ENCODE measurements at regions not wholly inside any gene's neighbourhood (a gene's known extent, or its start where the extent isn't known, plus 50 kb on each side); places are given as distances from the start of the nearest gene placed in this dataset.
A peak's percentile ranks its signal among the peaks of the same experiment; 100 is the strongest.

DNA sequence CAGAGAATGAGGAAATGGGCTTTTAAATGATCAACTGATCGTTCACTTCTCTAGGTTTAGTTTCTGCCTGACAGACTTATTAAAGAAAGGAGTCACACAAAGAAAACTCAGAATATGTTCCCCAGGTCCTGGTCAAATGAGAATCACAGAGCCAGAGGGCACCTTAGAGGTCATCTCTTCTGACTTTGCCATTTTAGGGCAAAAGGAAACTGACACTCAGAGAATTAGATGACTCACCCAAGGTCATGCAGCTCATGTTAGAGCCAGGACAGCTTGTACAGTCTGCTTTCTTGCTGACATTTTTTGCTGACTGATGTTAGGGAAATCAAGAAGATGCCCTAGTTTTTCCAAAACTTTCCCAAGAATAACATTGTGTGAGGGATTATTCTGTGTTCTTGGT, 312.7 kb upstream of the SP8 start:
- DNase-seq = no peak

GRCh38 chr7:21099955-21100354, 313.3 kb upstream of the SP8 start:
- DNase-seq = no peak

GRCh38 chr7:21101541-21101940, 314.9 kb upstream of the SP8 start:
- DNase-seq = no peak

DNA sequence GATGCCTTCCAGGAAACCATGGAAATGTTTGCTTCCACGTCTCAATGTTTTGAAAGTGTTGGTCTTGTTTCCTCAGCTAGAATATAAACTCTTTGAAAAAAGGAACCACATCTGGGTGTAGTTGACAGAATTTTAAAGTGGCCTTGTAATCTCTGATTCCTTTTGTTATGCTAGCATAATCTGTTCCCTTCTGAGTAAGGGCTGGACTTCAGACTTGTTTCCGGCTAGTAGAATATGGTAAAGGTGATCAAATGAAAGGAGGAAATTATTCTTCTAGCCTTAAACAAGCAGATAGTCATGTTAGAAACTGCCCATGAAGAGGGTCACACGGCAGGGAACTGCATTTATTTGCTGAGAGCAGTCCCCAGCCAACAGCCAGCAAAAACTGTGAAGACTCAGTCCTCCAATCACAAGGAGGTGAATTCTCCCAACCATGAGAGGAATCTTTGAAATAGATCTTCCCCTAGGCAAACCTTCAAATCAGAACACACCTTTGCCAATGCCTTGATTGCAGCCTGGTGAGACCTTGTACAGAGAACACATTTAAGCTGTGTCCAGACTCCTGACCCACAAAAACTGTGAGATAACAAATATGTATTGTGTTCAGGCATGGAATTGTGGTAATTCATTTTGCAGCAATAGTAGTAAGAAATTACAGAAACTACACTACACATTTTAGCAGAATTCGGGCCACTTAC, 316.9 kb upstream of the SP8 start:
- DNase-seq = no peak

DNA sequence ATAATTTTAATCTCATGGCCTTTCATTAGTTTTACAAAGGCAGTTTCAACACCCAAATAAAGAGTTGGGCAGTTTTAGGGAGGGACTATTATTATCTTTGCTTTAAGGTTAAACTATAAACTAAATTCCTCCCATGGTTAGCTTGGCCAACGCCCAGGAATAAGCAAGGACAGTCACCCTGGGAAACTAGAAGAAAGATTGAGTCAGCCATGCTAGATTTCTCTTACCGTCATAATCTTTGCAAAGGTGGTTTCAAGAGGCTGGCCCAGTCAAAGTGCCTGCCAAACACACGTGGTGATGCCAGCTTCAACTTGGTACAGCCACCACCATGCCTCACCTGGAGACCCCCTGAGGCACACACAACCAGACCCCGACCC, 317.4 kb upstream of the SP8 start:
- no peak for DNase-seq

- DNase-seq = no peak
Measured at GRCh38 chr7:21106296-21106732, 319.6 kb upstream of the SP8 start.

- no peak for DNase-seq
Measured at GRCh38 chr7:21107101-21107500, 320.4 kb upstream of the SP8 start.

GRCh38 chr7:21108182-21108581, 319.7 kb upstream of the SP4 start:
- DNase-seq = peak; percentile 21

GRCh38 chr7:21113609-21114415, 314.1 kb upstream of the SP4 start:
- DNase-seq = no peak

GRCh38 chr7:21123586-21123985, 304.3 kb upstream of the SP4 start:
- no peak for DNase-seq

DNA sequence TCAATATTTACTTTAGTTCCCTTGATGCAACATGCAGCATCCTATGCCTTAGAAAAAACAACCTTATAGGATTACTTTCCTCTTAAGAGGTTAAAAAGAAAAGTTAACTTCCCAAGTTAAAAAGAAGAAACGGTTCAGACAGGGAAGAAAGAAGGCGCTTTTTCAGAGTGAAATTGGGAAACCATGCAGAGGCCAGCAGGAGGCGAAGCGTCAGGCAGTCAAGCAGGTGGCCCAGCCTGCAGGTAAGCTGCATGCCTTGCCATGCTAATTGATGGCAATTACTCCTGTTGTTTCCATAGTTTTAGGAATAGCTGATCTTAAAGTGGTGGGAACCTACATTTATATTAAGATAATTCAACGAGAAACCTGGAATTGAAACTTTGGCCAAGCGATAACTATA, 302.6 kb upstream of the SP4 start:
- DNase-seq = no peak

GRCh38 chr7:21128062-21128817, 299.6 kb upstream of the SP4 start:
- no peak for DNase-seq

GRCh38 chr7:21131897-21132296, 296.0 kb upstream of the SP4 start:
- DNase-seq = no peak

GRCh38 chr7:21134631-21135030, 293.3 kb upstream of the SP4 start:
- no peak for DNase-seq

DNA sequence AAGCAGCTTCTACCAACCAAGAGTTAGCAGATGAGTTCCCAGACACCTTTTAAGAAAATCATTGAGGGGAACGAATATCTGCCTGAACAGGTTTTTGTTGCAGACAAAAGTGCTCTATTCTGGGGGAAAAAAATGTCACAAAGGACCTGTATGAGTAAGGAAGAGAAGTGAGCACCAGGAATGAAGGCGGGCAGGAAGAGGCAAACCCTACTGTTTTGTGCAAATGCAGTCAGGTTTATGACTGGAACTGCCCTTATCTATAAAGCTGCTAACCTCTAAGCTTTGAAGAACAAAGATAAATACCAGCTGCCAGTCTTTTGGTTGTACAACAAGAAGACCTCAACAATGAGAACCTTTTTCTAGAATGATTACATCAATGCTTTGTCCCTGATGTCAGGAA, 292.4 kb upstream of the SP4 start:
- DNase-seq = no peak

GRCh38 chr7:21137640-21138039, 290.2 kb upstream of the SP4 start:
- DNase-seq = no peak

DNA sequence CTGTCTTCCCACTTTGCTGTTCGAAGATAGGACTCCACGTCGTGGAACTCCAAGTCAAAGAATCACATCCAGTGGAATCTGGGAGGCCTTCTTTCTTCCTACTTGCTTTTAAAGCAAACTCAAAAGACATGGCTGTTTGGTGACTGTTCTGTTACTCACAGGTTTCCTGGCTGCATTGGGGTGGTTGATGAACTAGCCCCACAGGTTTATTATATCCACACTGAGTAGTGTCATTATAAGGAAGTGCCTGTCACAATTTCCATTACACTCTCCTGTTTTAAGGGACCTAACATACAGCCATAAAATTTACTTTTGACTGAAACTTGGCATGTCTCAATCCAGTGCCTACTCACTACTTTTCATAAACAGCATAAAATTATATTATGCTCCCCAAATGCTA, 287.3 kb upstream of the SP4 start:
- no peak for DNase-seq

DNA sequence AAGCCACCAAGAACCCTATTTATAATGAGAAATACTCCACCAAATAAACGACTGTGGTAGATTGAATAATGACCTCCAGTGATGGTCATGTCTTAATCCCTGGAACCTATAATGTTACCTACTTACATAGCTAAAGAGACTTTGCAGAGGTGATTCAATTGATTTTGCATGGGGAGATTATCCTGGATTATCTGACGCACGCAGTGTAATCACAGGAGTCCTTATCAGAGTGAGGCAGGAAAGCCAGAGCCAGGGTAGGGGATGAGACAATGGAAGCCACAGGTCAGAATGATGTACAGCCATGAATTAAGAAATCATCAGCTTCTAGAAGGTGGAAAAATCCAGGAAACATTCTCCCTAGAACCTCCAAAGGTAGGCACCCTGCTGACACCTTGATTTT, 286.4 kb upstream of the SP4 start:
- no peak for DNase-seq

GRCh38 chr7:21142081-21142480, 285.8 kb upstream of the SP4 start:
- DNase-seq = no peak

DNA sequence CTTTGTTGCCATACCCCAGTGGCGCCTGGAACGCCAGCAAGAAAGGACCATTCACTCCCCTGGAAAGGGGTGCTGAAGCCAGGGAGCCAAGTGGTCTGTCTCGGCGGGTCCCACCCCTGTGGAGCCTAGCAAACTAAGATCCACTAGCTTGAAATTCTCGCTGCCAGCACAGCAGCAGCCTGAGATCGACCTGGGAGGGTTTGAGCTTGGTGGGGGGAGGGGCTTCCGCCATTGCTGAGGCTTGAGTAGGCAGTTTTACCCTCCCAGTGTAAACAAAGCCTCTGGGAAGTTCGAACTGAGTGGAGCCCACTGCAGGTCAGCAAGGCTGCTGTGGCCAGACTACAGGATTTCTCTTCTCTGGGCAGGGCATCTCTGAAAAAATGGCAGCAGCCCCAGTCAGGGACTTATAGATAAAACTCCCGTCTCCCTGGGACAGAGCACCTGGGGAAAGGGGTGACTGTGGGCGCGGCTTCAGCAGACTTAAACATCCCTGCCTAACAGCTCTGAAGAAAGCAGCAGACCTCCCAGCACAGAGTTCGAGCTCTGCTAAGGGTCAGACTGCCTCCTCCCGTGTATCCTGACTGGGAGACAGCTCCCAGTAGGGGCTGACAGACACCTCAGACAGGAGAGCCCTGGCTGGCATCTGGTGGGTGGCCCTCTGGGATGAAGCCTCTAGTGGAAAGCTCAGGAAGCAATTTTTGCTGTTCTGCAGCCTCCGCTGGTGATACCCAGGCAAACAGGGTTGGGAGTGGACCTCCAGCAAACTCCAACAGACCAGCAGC, 281.1 kb upstream of the SP4 start:
- no peak for DNase-seq

- DNase-seq = no peak
Measured at GRCh38 chr7:21149809-21150208, 278.1 kb upstream of the SP4 start.

DNA sequence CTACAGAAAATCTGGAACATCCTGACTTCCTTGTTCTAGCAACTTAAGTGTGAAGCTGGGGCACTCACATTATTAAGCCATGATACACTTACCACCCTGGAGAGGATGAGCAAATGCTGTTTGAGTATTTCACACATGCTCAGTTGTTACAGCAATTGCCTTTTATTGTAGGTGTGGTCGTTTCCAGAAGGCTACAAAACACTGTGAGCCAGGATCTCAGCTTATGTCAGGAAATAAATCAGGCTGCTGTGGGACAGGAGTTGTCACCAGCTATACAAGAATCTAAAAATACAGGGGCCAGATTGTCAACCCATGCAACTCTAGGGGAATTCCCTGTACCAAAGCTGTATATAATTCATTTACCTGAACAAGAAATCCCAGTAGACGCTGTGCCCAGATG, 273.3 kb upstream of the SP4 start:
- no peak for DNase-seq

- DNase-seq = no peak
Measured at GRCh38 chr7:21159506-21159905, 268.4 kb upstream of the SP4 start.

All from NCI-H2029 treated with DMSO at 0.1 percent for 48 hours (cell line).